HepG2 (cell line): ENCODE measurements at regions not wholly inside any gene's neighbourhood (a gene's known extent, or its start where the extent isn't known, plus 50 kb on each side); places are given as distances from the start of the nearest gene placed in this dataset.

Experiments
- PHF8 ChIP-seq: sonication (generic); formaldehyde crosslinking; IDR thresholded peaks from 2 replicates; pipeline ENCODE4 v1.5.0; 2020; ENCODE audit warnings: missing genetic modification reagents
- ZBTB42 ChIP-seq: sonication (generic); formaldehyde crosslinking; IDR thresholded peaks from 2 replicates; pipeline ENCODE4 v1.5.0; 2020; ENCODE audit warnings: mild to moderate bottlenecking, missing genetic modification reagents
- TF ChIP-seq, protein P1 (sequence below): sonication (generic); formaldehyde crosslinking; IDR thresholded peaks from 2 replicates; pipeline ENCODE4 v1.5.0; 2020; ENCODE audit warnings: mild to moderate bottlenecking, missing genetic modification reagents, moderate library complexity
- TF ChIP-seq, protein P2 (sequence below): sonication (generic); formaldehyde crosslinking; IDR thresholded peaks from 2 replicates; pipeline ENCODE4 v1.4.0; 2020; ENCODE audit warnings: missing genetic modification reagents, borderline replicate concordance

DNA sequence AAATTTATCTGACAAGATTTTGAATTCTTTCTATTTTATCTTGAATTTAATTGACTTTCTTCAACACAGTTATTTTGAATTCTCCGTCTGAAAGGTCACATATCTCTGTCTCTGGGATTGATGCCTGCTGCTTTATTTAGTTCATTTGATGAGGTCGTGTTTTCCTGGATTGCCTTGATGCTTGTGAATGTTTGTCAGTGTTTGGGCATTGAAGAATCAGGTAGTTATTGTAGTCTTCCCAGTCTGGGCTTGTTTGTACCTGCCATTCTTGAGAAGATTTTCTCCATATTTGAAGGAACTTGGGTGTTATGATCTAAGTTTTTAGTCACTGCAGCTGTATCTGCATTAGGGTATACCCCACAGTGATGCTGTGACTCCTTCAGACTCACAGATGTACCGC is 315.8 kb upstream of the DDHD1 start:
- TF ChIP-seq PHF8 (no peak), ZBTB42 (CRISPR knock-in tag) (no peak)
- TF ChIP-seq, protein P1, sequence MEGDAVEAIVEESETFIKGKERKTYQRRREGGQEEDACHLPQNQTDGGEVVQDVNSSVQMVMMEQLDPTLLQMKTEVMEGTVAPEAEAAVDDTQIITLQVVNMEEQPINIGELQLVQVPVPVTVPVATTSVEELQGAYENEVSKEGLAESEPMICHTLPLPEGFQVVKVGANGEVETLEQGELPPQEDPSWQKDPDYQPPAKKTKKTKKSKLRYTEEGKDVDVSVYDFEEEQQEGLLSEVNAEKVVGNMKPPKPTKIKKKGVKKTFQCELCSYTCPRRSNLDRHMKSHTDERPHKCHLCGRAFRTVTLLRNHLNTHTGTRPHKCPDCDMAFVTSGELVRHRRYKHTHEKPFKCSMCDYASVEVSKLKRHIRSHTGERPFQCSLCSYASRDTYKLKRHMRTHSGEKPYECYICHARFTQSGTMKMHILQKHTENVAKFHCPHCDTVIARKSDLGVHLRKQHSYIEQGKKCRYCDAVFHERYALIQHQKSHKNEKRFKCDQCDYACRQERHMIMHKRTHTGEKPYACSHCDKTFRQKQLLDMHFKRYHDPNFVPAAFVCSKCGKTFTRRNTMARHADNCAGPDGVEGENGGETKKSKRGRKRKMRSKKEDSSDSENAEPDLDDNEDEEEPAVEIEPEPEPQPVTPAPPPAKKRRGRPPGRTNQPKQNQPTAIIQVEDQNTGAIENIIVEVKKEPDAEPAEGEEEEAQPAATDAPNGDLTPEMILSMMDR, result no peak
- TF ChIP-seq, protein P2, sequence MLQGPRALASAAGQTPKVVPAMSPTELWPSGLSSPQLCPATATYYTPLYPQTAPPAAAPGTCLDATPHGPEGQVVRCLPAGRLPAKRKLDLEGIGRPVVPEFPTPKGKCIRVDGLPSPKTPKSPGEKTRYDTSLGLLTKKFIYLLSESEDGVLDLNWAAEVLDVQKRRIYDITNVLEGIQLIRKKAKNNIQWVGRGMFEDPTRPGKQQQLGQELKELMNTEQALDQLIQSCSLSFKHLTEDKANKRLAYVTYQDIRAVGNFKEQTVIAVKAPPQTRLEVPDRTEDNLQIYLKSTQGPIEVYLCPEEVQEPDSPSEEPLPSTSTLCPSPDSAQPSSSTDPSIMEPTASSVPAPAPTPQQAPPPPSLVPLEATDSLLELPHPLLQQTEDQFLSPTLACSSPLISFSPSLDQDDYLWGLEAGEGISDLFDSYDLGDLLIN (CRISPR knock-in tag), result no peak
